H9 (cell line): ENCODE measurements at regions not wholly inside any gene's neighbourhood (a gene's known extent, or its start where the extent isn't known, plus 50 kb on each side); places are given as distances from the start of the nearest gene placed in this dataset.
"Not testable (repeated sequence)": the region's sequence is repeated elsewhere in the genome, so short reads cannot be mapped to it uniquely, and the experiment has no call there.

Source experiments
- DNase-seq: peaks from one replicate; pipeline ENCODE4 v3.0.0-alpha.2; 2017
- H2AFZ ChIP-seq: one replicate; pipeline ENCODE4 v1.6.1; 2013; ENCODE audit warnings: mild to moderate bottlenecking, low read length, control low read depth, moderate library complexity
- H2AK5ac ChIP-seq: 2 replicates; pipeline ENCODE4 v1.6.1; 2013; ENCODE audit warnings: low read length, control low read depth, mixed read lengths; ENCODE audit not compliant: insufficient read length
- H2BK120ac ChIP-seq: one replicate; pipeline ENCODE4 v1.6.1; 2013; ENCODE audit warnings: low read depth, mild to moderate bottlenecking, low read length, control low read depth, inconsistent platforms; ENCODE audit not compliant: poor library complexity, severe bottlenecking
- H2BK12ac ChIP-seq: 2 replicates; pipeline ENCODE4 v1.6.1; 2013; ENCODE audit warnings: low read length, control low read depth, mixed read lengths, low read depth; ENCODE audit not compliant: insufficient read length
- H2BK15ac ChIP-seq: 2 replicates; pipeline ENCODE4 v1.6.1; 2013; ENCODE audit warnings: low read depth, low read length, control low read depth
- H2BK20ac ChIP-seq: one replicate; pipeline ENCODE4 v1.6.1; 2013; ENCODE audit warnings: low read depth, mild to moderate bottlenecking, low read length, control low read depth, inconsistent platforms; ENCODE audit not compliant: poor library complexity, severe bottlenecking
- H2BK5ac ChIP-seq: 2 replicates; pipeline ENCODE4 v1.6.1; 2013; ENCODE audit warnings: low read length, control low read depth, mixed read lengths; ENCODE audit not compliant: insufficient read length
- H3K14ac ChIP-seq: 2 replicates; pipeline ENCODE4 v1.6.1; 2013; ENCODE audit warnings: low read length, control low read depth; ENCODE audit not compliant: insufficient read depth
- H3K18ac ChIP-seq: 2 replicates; pipeline ENCODE4 v1.6.1; 2013; ENCODE audit warnings: low read depth, mild to moderate bottlenecking, mixed read lengths, low read length, control low read depth; ENCODE audit not compliant: insufficient read length
- H3K23ac ChIP-seq: 2 replicates; pipeline ENCODE4 v1.6.1; 2013; ENCODE audit warnings: low read length, control low read depth, mixed read lengths, low read depth; ENCODE audit not compliant: insufficient read length
- H3K23me2 ChIP-seq: 2 replicates; pipeline ENCODE4 v1.6.1; 2013; ENCODE audit warnings: low read depth, mild to moderate bottlenecking, mixed read lengths, low read length, control low read depth; ENCODE audit not compliant: insufficient read length, poor library complexity, severe bottlenecking
- H3K27ac ChIP-seq: 2 replicates; pipeline ENCODE4 v1.5.1; 2013; ENCODE audit warnings: low read length, control low read depth, mixed read lengths, low read depth; ENCODE audit not compliant: insufficient read length
- H3K27me3 ChIP-seq: 2 replicates; pipeline ENCODE4 v1.6.1; 2013; ENCODE audit warnings: low read length, control low read depth, inconsistent platforms; ENCODE audit not compliant: insufficient read depth
- H3K4ac ChIP-seq: 2 replicates; pipeline ENCODE4 v1.6.1; 2013; ENCODE audit warnings: low read depth, mild to moderate bottlenecking, control low read depth, inconsistent platforms, low read length, moderate library complexity
- H3K4me1 ChIP-seq: 2 replicates; pipeline ENCODE4 v1.6.1; 2013; ENCODE audit warnings: low read length, control low read depth, inconsistent platforms; ENCODE audit not compliant: insufficient read depth
- H3K4me2 ChIP-seq: 2 replicates; pipeline ENCODE4 v1.6.1; 2013; ENCODE audit warnings: low read length, control low read depth, mixed read lengths; ENCODE audit not compliant: insufficient read length, insufficient read depth
- H3K56ac ChIP-seq: 2 replicates; pipeline ENCODE4 v1.6.1; 2013; ENCODE audit warnings: low read depth, mild to moderate bottlenecking, mixed read lengths, low read length, control low read depth; ENCODE audit not compliant: insufficient read length
- H3K79me1 ChIP-seq: 2 replicates; pipeline ENCODE4 v1.6.1; 2013; ENCODE audit warnings: low read depth, mild to moderate bottlenecking, moderate library complexity, low read length, control low read depth, inconsistent platforms; ENCODE audit not compliant: insufficient read depth, poor library complexity, severe bottlenecking
- H3K79me2 ChIP-seq: 2 replicates; pipeline ENCODE4 v1.6.1; 2013; ENCODE audit warnings: low read length, control low read depth, inconsistent platforms; ENCODE audit not compliant: insufficient read depth
- H3K9ac ChIP-seq: 2 replicates; pipeline ENCODE4 v1.6.1; 2013; ENCODE audit warnings: low read length, control low read depth, mixed read lengths; ENCODE audit not compliant: insufficient read length; ENCODE audit errors: extremely low read depth
- H3K9me3 ChIP-seq: one replicate; pipeline ENCODE4 v1.6.1; 2013; ENCODE audit warnings: low read depth, low read length, inconsistent platforms; ENCODE audit not compliant: control insufficient read depth
- H3T11ph ChIP-seq: one replicate; pipeline ENCODE4 v1.6.1; 2013; ENCODE audit warnings: mild to moderate bottlenecking, low read length, control low read depth, inconsistent platforms
- H4K20me1 ChIP-seq: one replicate; pipeline ENCODE4 v1.6.1; 2013; ENCODE audit not compliant: control insufficient read depth, insufficient read length, insufficient read depth
- H4K5ac ChIP-seq: 2 replicates; pipeline ENCODE4 v1.6.1; 2013; ENCODE audit warnings: low read depth, mild to moderate bottlenecking, mixed read lengths, low read length, control low read depth; ENCODE audit not compliant: insufficient read length
- H4K8ac ChIP-seq: replicated peaks from 2 replicates; pipeline ENCODE4 v1.6.1; 2013; ENCODE audit warnings: low read length, control low read depth, mixed read lengths, low read depth; ENCODE audit not compliant: insufficient read length
- H4K91ac ChIP-seq: 2 replicates; pipeline ENCODE4 v1.6.1; 2013; ENCODE audit warnings: low read depth, mild to moderate bottlenecking, moderate library complexity, mixed read lengths, low read length, control low read depth; ENCODE audit not compliant: insufficient read length
- H3K27ac Mint-ChIP-seq, 3 experiments: 2 replicates in 2 of 3; 3 replicates in 1 of 3; pipeline ENCODE4 v1.8.0; 2020 to 2021; ENCODE audit warnings: mixed read lengths in 3 of 3, mild to moderate bottlenecking in 1 of 3, moderate library complexity in 1 of 3
- H3K27me3 Mint-ChIP-seq: 2 replicates; pipeline ENCODE4 v1.8.0; 2021; ENCODE audit warnings: low read depth, mild to moderate bottlenecking, moderate library complexity, mixed read lengths
- H3K36me3 Mint-ChIP-seq, 3 experiments: 2 replicates in 2 of 3; 3 replicates in 1 of 3; pipeline ENCODE4 v1.8.0; 2020 to 2021; ENCODE audit warnings: low read depth in 3 of 3, mixed read lengths in 3 of 3; ENCODE audit not compliant: insufficient read depth in 1 of 3
- H3K4me1 Mint-ChIP-seq, 2 experiments: 2 replicates each; pipeline ENCODE4 v1.8.0; 2020; ENCODE audit warnings: mixed read lengths in 2 of 2
- H3K4me3 Mint-ChIP-seq, 2 experiments: 2 replicates in 1 of 2; 3 replicates in 1 of 2; pipeline ENCODE4 v1.8.0; 2020 to 2021; ENCODE audit warnings: mild to moderate bottlenecking in 2 of 2, mixed read lengths in 2 of 2, moderate library complexity in 1 of 2
- H3K9me3 Mint-ChIP-seq, 2 experiments: 2 replicates in 1 of 2; 3 replicates in 1 of 2; pipeline ENCODE4 v1.8.0; 2020; ENCODE audit warnings: mild to moderate bottlenecking in 2 of 2, mixed read lengths in 2 of 2, moderate library complexity in 1 of 2
- WGBS: extraction: QIAGEN DNeasy Blood & Tissue Kit; methylation state at CpG from one replicate; pipeline ENCODE4 v1.1.7; 2013; ENCODE audit warnings: missing lambda C conversion rate, low lambda C conversion rate, mixed read lengths; ENCODE audit not compliant: insufficient read length; ENCODE audit errors: extremely low coverage; 5-methylcytosine and 5-hydroxymethylcytosine counted together
- TF ChIP-seq, protein P1 (sequence below): fragments of 200-600 bp; sonication (generic); conservative IDR thresholded peaks from 3 replicates; pipeline ENCODE4 v1.8.0; 2021; ENCODE audit warnings: antibody characterized with exemption, mild to moderate bottlenecking

GRCh38 chr16:87161822-87162676, 155.1 kb downstream of the C16orf95 start:
- no peak overlapping the region for H2BK120ac ChIP-seq
- H3K4ac ChIP-seq = no peak overlapping the region
- no peak overlapping the region for H2BK20ac ChIP-seq
- no peaks in the 10 kb centered on the region for H3K23me2 ChIP-seq
- no peak overlapping the region for H3K14ac ChIP-seq
- no peaks in the 10 kb centered on the region for H3K79me1 ChIP-seq
- no peaks in the 10 kb centered on the region for H3K4me1 ChIP-seq
- TF ChIP-seq, protein P1, sequence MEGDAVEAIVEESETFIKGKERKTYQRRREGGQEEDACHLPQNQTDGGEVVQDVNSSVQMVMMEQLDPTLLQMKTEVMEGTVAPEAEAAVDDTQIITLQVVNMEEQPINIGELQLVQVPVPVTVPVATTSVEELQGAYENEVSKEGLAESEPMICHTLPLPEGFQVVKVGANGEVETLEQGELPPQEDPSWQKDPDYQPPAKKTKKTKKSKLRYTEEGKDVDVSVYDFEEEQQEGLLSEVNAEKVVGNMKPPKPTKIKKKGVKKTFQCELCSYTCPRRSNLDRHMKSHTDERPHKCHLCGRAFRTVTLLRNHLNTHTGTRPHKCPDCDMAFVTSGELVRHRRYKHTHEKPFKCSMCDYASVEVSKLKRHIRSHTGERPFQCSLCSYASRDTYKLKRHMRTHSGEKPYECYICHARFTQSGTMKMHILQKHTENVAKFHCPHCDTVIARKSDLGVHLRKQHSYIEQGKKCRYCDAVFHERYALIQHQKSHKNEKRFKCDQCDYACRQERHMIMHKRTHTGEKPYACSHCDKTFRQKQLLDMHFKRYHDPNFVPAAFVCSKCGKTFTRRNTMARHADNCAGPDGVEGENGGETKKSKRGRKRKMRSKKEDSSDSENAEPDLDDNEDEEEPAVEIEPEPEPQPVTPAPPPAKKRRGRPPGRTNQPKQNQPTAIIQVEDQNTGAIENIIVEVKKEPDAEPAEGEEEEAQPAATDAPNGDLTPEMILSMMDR = no peak
- H4K91ac ChIP-seq = no peak overlapping the region
- Mint-ChIP-seq H3K9me3 (peaks cover 0 to under 1% of the 10 kb centered on the region in 2 experiments; a peak in 3 of 5 replicates), H3K27me3 (peaks cover 6% of the 10 kb centered on the region), H3K4me1 (peaks cover 2 to 3% of the 10 kb centered on the region in 2 experiments; a peak in 2 of 4 replicates), H3K4me3 (no peak overlapping the region), H3K36me3 (no peaks in the 10 kb centered on the region), H3K27ac (peak overlapping the region in 1 of 3 experiments; percentile 44; a peak in 1 of 7 replicates)
- no peak overlapping the region for H2BK12ac ChIP-seq
- H3K23ac ChIP-seq = no peak overlapping the region
- no peak overlapping the region for H2AFZ ChIP-seq
- no peak overlapping the region for H3K18ac ChIP-seq
- no peak overlapping the region for H3K9ac ChIP-seq
- H3K27me3 ChIP-seq = no peaks in the 10 kb centered on the region
- no peak overlapping the region for H2BK5ac ChIP-seq
- no peak overlapping the region for H3K4me2 ChIP-seq
- no peaks in the 10 kb centered on the region for H4K20me1 ChIP-seq
- no CpG with 5 or more reads among the region's 22 CpGs for WGBS
- H3K27ac ChIP-seq = no peak overlapping the region
- no peak overlapping the region for H4K8ac ChIP-seq
- no peak overlapping the region for H4K5ac ChIP-seq
- no peak overlapping the region for H2AK5ac ChIP-seq
- H3K79me2 ChIP-seq = no peaks in the 10 kb centered on the region
- no peak overlapping the region for H2BK15ac ChIP-seq
- no peak for DNase-seq
- no peak overlapping the region for H3K56ac ChIP-seq
- no peak overlapping the region for H3T11ph ChIP-seq
- H3K9me3 ChIP-seq = no peaks in the 10 kb centered on the region

GRCh38 chr16:87162799-87163198, 154.4 kb downstream of the C16orf95 start:
- H3K27ac Mint-ChIP-seq, H3K4me3 Mint-ChIP-seq, H3T11ph ChIP-seq, H3K36me3 Mint-ChIP-seq, H3K4me1 ChIP-seq, H3K27me3 ChIP-seq, H4K20me1 ChIP-seq, H3K18ac ChIP-seq, H3K23me2 ChIP-seq, H3K79me2 ChIP-seq, H3K27me3 Mint-ChIP-seq, H4K91ac ChIP-seq, H4K8ac ChIP-seq, H3K23ac ChIP-seq, H4K5ac ChIP-seq, H3K4me1 Mint-ChIP-seq, H3K79me1 ChIP-seq, H3K4ac ChIP-seq, H3K9me3 ChIP-seq, H3K14ac ChIP-seq, H2BK12ac ChIP-seq, H2BK120ac ChIP-seq, H3K27ac ChIP-seq, H3K56ac ChIP-seq, DNase-seq, H3K9me3 Mint-ChIP-seq, H2AK5ac ChIP-seq, H2BK15ac ChIP-seq, H3K9ac ChIP-seq, H2BK20ac ChIP-seq, H2AFZ ChIP-seq, H3K4me2 ChIP-seq, H2BK5ac ChIP-seq: not testable (repeated sequence)
- no CpG with 5 or more reads among the region's 22 CpGs for WGBS
